Panc1 (cell line): ENCODE measurements at regions not wholly inside any gene's neighbourhood (a gene's known extent, or its start where the extent isn't known, plus 50 kb on each side); places are given as distances from the start of the nearest gene placed in this dataset.

Experiments used
- ATAC-seq: fragments of 200-7000 bp; cut with Tn5 transposase; 2 replicates; pipeline ENCODE4 v1.9.1; 2020; ENCODE audit warnings: mild to moderate bottlenecking, moderate library complexity
- BruUV-seq: library from RNA; stranded (reverse); fragments of 400-500 nt; replicated peaks from 2 replicates; lab custom pipeline; 2021; lab: Mats Ljungman, UMichigan
- CTCF ChIA-PET: fragments of 300-600 bp; sonication (Branson Sonifier 250); formaldehyde crosslinking; loops from one replicate; lab custom pipeline; 2022; ENCODE audit warnings: antibody characterized with exemption; lab: Charles Lee
- POLR2A ChIA-PET: fragments of 300-600 bp; sonication (Branson Sonifier 250); formaldehyde crosslinking; loops from one replicate; lab custom pipeline; 2022; ENCODE audit warnings: antibody characterized with exemption; lab: Charles Lee
- DNase-seq: peaks from one replicate; pipeline ENCODE4 v3.0.0-alpha.2; 2010; ENCODE audit warnings: low read depth, low spot score
- H3K27ac ChIP-seq: 2 replicates; pipeline ENCODE4 v1.5.1; 2011; ENCODE audit warnings: mild to moderate bottlenecking, low read length, inconsistent platforms
- H3K27me3 ChIP-seq: fragments of 200-500 bp; sonication (Bioruptor generic); 2 replicates; pipeline ENCODE4 v1.6.0; 2014; ENCODE audit warnings: low read length, inconsistent platforms; ENCODE audit not compliant: control insufficient read depth, insufficient read depth
- H3K36me3 ChIP-seq: fragments of 200-500 bp; sonication (Bioruptor generic); 2 replicates; pipeline ENCODE4 v1.5.1; 2014; ENCODE audit warnings: inconsistent platforms, mild to moderate bottlenecking, low read length, moderate library complexity; ENCODE audit not compliant: control insufficient read depth, insufficient read depth
- H3K4me1 ChIP-seq: 2 replicates; pipeline ENCODE4 v1.5.1; 2011; ENCODE audit warnings: inconsistent platforms, mild to moderate bottlenecking, low read length, moderate library complexity; ENCODE audit not compliant: control insufficient read depth, insufficient read depth
- H3K4me3 ChIP-seq, 2 experiments: 2 replicates each; pipeline ENCODE4 v1.5.1; 2011 to 2012; ENCODE audit warnings: low read depth in 2 of 2, low read length in 2 of 2, mild to moderate bottlenecking in 2 of 2, inconsistent platforms in 1 of 2, moderate library complexity in 1 of 2
- H3K9me3 ChIP-seq: fragments of 200-500 bp; sonication (Bioruptor generic); 2 replicates; pipeline ENCODE4 v1.5.1; 2014; ENCODE audit warnings: low read depth, mild to moderate bottlenecking, inconsistent platforms, low read length, moderate library complexity; ENCODE audit not compliant: control insufficient read depth, insufficient read depth
- CTCF ChIP-seq: fragments of 450-650 bp; IDR thresholded peaks from 2 replicates; pipeline ENCODE4 v1.5.1; 2017; ENCODE audit warnings: mild to moderate bottlenecking
- POLR2AphosphoS5 ChIP-seq: IDR thresholded peaks from 2 replicates; pipeline ENCODE4 v1.6.1; 2012; ENCODE audit warnings: mild to moderate bottlenecking, low read depth, low read length, moderate library complexity
- REST ChIP-seq, 2 experiments: IDR thresholded peaks; 2 replicates each; pipeline ENCODE4 v1.6.1; 2011 to 2012; ENCODE audit warnings: low read depth in 2 of 2, control low read depth in 1 of 2, low read length in 1 of 2, mild to moderate bottlenecking in 1 of 2, moderate library complexity in 1 of 2; ENCODE audit not compliant: insufficient read depth in 1 of 2
- SIN3A ChIP-seq: IDR thresholded peaks from 2 replicates; pipeline ENCODE4 v1.6.1; 2012; ENCODE audit warnings: low read depth, mild to moderate bottlenecking, low read length, moderate library complexity, borderline replicate concordance; ENCODE audit not compliant: insufficient read depth
- TCF7L2 ChIP-seq: IDR thresholded peaks from 2 replicates; pipeline ENCODE4 v1.6.1; 2011; ENCODE audit warnings: mild to moderate bottlenecking, low read depth, low read length, inconsistent platforms
- in situ Hi-C: cut with HindIII; loops from 2 replicates; pipeline ENCODE4 v1.10.0; 2016; ENCODE audit warnings: low sequenced_read_pairs, low pct_unique_long_range_greater_than_20kb
- intact Hi-C: fragments of 100-400 bp; cut with micrococcal nuclease; formaldehyde crosslinking; loops from one replicate; pipeline ENCODE4 v1.10.0; 2022; ENCODE audit not compliant: unreplicated experiment

- DNase-seq (no peak), ATAC-seq (no peak)
- CTCF ChIA-PET = no interaction called here
- Histone ChIP-seq H3K9me3 (no peaks in the 10 kb centered on the region), H3K4me3 (no peak overlapping the region), H3K27ac (no peak overlapping the region), H3K27me3 (no peaks in the 10 kb centered on the region), H3K4me1 (no peaks in the 10 kb centered on the region), H3K36me3 (no peaks in the 10 kb centered on the region)
- intact Hi-C loops = no loop called here
- in situ Hi-C loops = no loop called here
- no TSS peak for BruUV-seq
- no peak for TF ChIP-seq SIN3A
- TF ChIP-seq TCF7L2 = no peak
- TF ChIP-seq POLR2AphosphoS5 = no peak
- no peak for TF ChIP-seq REST (IDR thresholded peaks at IDR 0.05; ENCODE audit: insufficient read depth in 1 of 2, low read depth in 2 of 2, low read length in 1 of 2)
- no peak for TF ChIP-seq CTCF
- POLR2A ChIA-PET = no interaction called here
Measured at GRCh38 chr15:95440712-95441111, 889.8 kb upstream of the NR2F2 start.

- Histone ChIP-seq H3K27me3 (no peaks in the 10 kb centered on the region), H3K27ac (no peak overlapping the region), H3K36me3 (no peaks in the 10 kb centered on the region), H3K4me3 (no peak overlapping the region), H3K9me3 (no peaks in the 10 kb centered on the region), H3K4me1 (no peaks in the 10 kb centered on the region)
- no peak for DNase-seq
- intact Hi-C loops = no loop called here
- no TSS peak for BruUV-seq
- TF ChIP-seq REST (IDR thresholded peaks at IDR 0.05; ENCODE audit: insufficient read depth in 1 of 2, low read depth in 2 of 2, low read length in 1 of 2) (no peak), POLR2AphosphoS5 (no peak), TCF7L2 (no peak), CTCF (no peak), SIN3A (no peak)
- no peak for ATAC-seq
- ChIA-PET POLR2A (no interaction called here), CTCF (no interaction called here)
- in situ Hi-C loops = no loop called here
Measured at GRCh38 chr15:95442107-95442719, 888.3 kb upstream of the NR2F2 start.
